Transverse colon (tissue), 4 donors: ENCODE measurements at regions not wholly inside any gene's neighbourhood (a gene's known extent, or its start where the extent isn't known, plus 50 kb on each side); places are given as distances from the start of the nearest gene placed in this dataset.

ENCODE experiments used
- DNase-seq: peaks from one replicate; pipeline ENCODE4 v3.0.0-alpha.2; 2019
- H3K27ac ChIP-seq, 4 donors: fragments of 200-600 bp; sonication (generic); 2 replicates each; pipeline ENCODE4 v1.5.1; 2016 to 2018; ENCODE audit warnings: inconsistent platforms in 4 of 4
- H3K27me3 ChIP-seq: fragments of 200-600 bp; sonication (generic); 2 replicates; pipeline ENCODE4 v1.5.1; 2017; ENCODE audit warnings: inconsistent platforms
- H3K36me3 ChIP-seq, 4 donors: fragments of 200-600 bp; sonication (generic); 2 replicates each; pipeline ENCODE4 v1.5.1; 2017 to 2019; ENCODE audit warnings: inconsistent platforms in 4 of 4
- H3K4me1 ChIP-seq, 4 donors: fragments of 200-600 bp; sonication (generic); 2 replicates each; pipeline ENCODE4 v1.5.1; 2017 to 2020; ENCODE audit warnings: inconsistent platforms in 4 of 4
- H3K4me3 ChIP-seq, 4 donors: fragments of 200-600 bp; sonication (generic); 1 replicate in 1 of 4; 2 replicates in 3 of 4; pipeline versions ENCODE4 v1.5.1 to v1.6.1; 2017 to 2019; ENCODE audit warnings: inconsistent platforms in 4 of 4
- H3K9me3 ChIP-seq, 2 donors: fragments of 200-600 bp; sonication (generic); 2 replicates each; pipeline ENCODE4 v1.5.1; 2017 to 2019; ENCODE audit warnings: inconsistent platforms in 2 of 2
- CTCF ChIP-seq, 5 experiments: fragments of 200-600 bp in 3 of 5; fragments of 450-650 bp in 2 of 5; sonication (generic) in 3 of 5; IDR thresholded peaks; 1 replicate in 2 of 5; 2 replicates in 3 of 5; pipeline ENCODE4 v1.5.1; 2016 to 2017; ENCODE audit warnings: antibody characterized with exemption in 5 of 5, inconsistent platforms in 3 of 5, mild to moderate bottlenecking in 2 of 5, moderate library complexity in 1 of 5
- EP300 ChIP-seq: sonication (generic); formaldehyde crosslinking; IDR thresholded peaks from one replicate; pipeline ENCODE4 v1.6.1; 2017; ENCODE audit warnings: antibody characterized with exemption, low read depth
- POLR2A ChIP-seq: fragments of 450-650 bp; IDR thresholded peaks from one replicate; pipeline ENCODE4 v1.6.1; 2016; ENCODE audit warnings: antibody characterized with exemption, mild to moderate bottlenecking, moderate library complexity
- POLR2AphosphoS5 ChIP-seq, 3 donors: sonication (generic); formaldehyde crosslinking; IDR thresholded peaks; one replicate each; pipeline ENCODE4 v1.6.1; 2016; ENCODE audit warnings: antibody characterized with exemption in 3 of 3
- WGBS, 2 donors: methylation state at CpG; one replicate each; pipeline ENCODE4 v1.1.5; 2018; ENCODE audit warnings: low coverage in 1 of 2; 5-methylcytosine and 5-hydroxymethylcytosine counted together
- in situ Hi-C, 4 donors: fragments of 200-750 bp; cut with MboI; loops; one replicate each; pipeline versions ENCODE4 v1.15.0 to v1.15.1; 2017; ENCODE audit warnings: low sequenced_read_pairs in 3 of 4, low pct_ligation_motif_present in 1 of 4, low pct_unique_long_range_greater_than_20kb in 1 of 4
- intact Hi-C: fragments of 100-400 bp; cut with DNase I; formaldehyde crosslinking; loops from one replicate; pipeline ENCODE4 v1.15.1; 2023; ENCODE audit warnings: low total_unique reads

DNA sequence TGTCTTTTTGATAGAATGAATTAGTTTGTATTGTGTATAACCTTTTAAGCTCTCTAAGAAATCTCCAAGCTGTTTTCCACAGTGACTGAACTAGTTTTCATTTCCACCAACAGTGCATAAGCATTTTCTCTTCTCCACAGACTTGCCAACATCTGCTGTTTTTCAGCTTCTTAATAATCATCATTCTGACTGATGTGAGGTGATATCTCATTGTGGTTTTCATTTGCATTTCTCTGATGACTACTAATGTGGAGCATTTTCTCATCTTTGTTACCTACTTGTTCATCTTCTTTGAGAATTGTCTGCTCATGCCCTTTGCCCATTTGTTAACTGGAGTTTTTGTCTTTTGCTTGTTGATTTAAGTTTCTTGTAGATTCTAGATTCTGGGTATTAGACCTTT is 777.5 kb downstream of the OTOL1 start:
- no peak for DNase-seq
- in situ Hi-C loops, result no loop called here

DNA sequence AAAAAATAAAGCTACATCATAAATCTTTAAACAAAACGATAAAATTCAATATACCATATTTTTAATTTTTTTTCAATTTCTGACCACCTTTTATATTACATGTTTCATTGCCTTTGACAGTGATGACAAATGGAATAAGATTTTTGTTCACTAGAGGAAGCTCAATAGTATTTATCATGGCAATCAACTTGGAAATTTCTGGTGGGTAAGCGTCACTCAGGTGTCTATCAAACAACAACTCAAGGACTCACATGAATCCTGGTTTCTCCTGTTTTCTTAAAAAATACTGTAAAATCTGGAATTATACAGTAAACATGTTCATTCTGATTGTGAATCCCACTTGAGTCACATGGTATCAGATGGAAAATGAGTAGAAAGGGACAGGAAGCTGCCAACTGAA is 782.2 kb downstream of the OTOL1 start:
- DNase-seq, result no peak
- Histone ChIP-seq H3K27ac (no peak overlapping the region), H3K27me3 (no peaks in the 10 kb centered on the region), H3K4me3 (no peak overlapping the region), H3K4me1 (no peaks in the 10 kb centered on the region), H3K36me3 (no peaks in the 10 kb centered on the region), H3K9me3 (peaks cover 0 to 6% of the 10 kb centered on the region in 2 donors)
- TF ChIP-seq EP300 (no peak), POLR2AphosphoS5 (IDR thresholded peaks at IDR 0.05) (no peak), POLR2A (no peak), CTCF (IDR thresholded peaks at IDR 0.05) (no peak)
- in situ Hi-C loops (no loop called here), intact Hi-C loops (no loop called here)
- WGBS, 2 donors, result 86 to 88% methylated on average over 2 of the region's 2 CpGs

More for the DNA sequence above, 777.5 kb downstream of the OTOL1 start:
- intact Hi-C loops, result loop anchor here (1.0 kb wide), 1 partner anchor 24 kb away; no protein-coding TSS in a partner anchor
- no peaks in the 10 kb centered on the region for H3K27me3 ChIP-seq
- no peaks in the 10 kb centered on the region for H3K36me3 ChIP-seq
- peaks cover 0 to 6% of the 10 kb centered on the region in 2 donors for H3K9me3 ChIP-seq
- H3K27ac ChIP-seq, result no peak overlapping the region
- TF ChIP-seq CTCF (IDR thresholded peaks at IDR 0.05) (no peak), EP300 (no peak), POLR2A (no peak), POLR2AphosphoS5 (IDR thresholded peaks at IDR 0.05) (no peak)
- no peak overlapping the region for H3K4me3 ChIP-seq
- no peaks in the 10 kb centered on the region for H3K4me1 ChIP-seq

- no peak for TF ChIP-seq CTCF (IDR thresholded peaks at IDR 0.05)
- no peak for TF ChIP-seq EP300
- TF ChIP-seq POLR2A, result no peak
- TF ChIP-seq POLR2AphosphoS5 (IDR thresholded peaks at IDR 0.05), result no peak
- in situ Hi-C loops, result no loop called here
- no peak for DNase-seq
- no peaks in the 10 kb centered on the region for H3K4me1 ChIP-seq
- WGBS, 2 donors, result 78% methylated on average over 3 of the region's 3 CpGs; no CpG with 5 or more reads in 1 of the 2 donors
- H3K27ac ChIP-seq, result no peak overlapping the region
- H3K9me3 ChIP-seq, result no peaks in the 10 kb centered on the region
- H3K27me3 ChIP-seq, result no peaks in the 10 kb centered on the region
- H3K36me3 ChIP-seq, result no peaks in the 10 kb centered on the region
- intact Hi-C loops, result no loop called here
- no peak overlapping the region for H3K4me3 ChIP-seq
Observed at GRCh38 chr3:162285259-162285658, 788.7 kb downstream of the OTOL1 start.

- Histone ChIP-seq H3K9me3 (no peaks in the 10 kb centered on the region), H3K4me1 (no peaks in the 10 kb centered on the region), H3K4me3 (no peak overlapping the region), H3K27ac (no peak overlapping the region), H3K36me3 (no peaks in the 10 kb centered on the region), H3K27me3 (no peaks in the 10 kb centered on the region)
- intact Hi-C loops (no loop called here), in situ Hi-C loops (no loop called here)
- TF ChIP-seq EP300, result no peak
- 70% methylated on average over 2 of the region's 2 CpGs; no CpG with 5 or more reads in 1 of the 2 donors for WGBS, 2 donors
- no peak for DNase-seq
Observed at GRCh38 chr3:162287600-162287999, 791.0 kb downstream of the OTOL1 start.

GRCh38 chr3:162292409-162292808 is 795.8 kb downstream of the OTOL1 start:
- in situ Hi-C loops (no loop called here), intact Hi-C loops (no loop called here)
- H3K27ac ChIP-seq, result no peak overlapping the region
- no peaks in the 10 kb centered on the region for H3K9me3 ChIP-seq
- H3K4me1 ChIP-seq, result no peaks in the 10 kb centered on the region
- H3K36me3 ChIP-seq, result no peaks in the 10 kb centered on the region
- TF ChIP-seq EP300 (no peak), POLR2AphosphoS5 (IDR thresholded peaks at IDR 0.05) (no peak), POLR2A (no peak)
- H3K4me3 ChIP-seq, result no peak overlapping the region
- DNase-seq, result no peak
- H3K27me3 ChIP-seq, result no peaks in the 10 kb centered on the region
- WGBS, 2 donors, result 22 to 40% methylated on average over 1 of the region's 1 CpG
